DOHH2 (cell line): ENCODE measurements at regions not wholly inside any gene's neighbourhood (a gene's known extent, or its start where the extent isn't known, plus 50 kb on each side); places are given as distances from the start of the nearest gene placed in this dataset.

Experiments used
- H3F3A ChIP-seq: fragments of 200-600 bp; sonication (generic), shearing (Covaris generic); 2 replicates; pipeline ENCODE4 v1.6.0; 2016; ENCODE audit warnings: antibody characterized with exemption, mild to moderate bottlenecking; ENCODE audit not compliant: control insufficient read depth, insufficient read depth
- H3K27ac ChIP-seq: fragments of 200-600 bp; sonication (generic); 2 replicates; pipeline ENCODE4 v1.5.1; 2014; ENCODE audit warnings: low read depth, mild to moderate bottlenecking, low read length, moderate library complexity
- H3K27me3 ChIP-seq: fragments of 200-600 bp; sonication (generic); 2 replicates; pipeline ENCODE4 v1.6.1; 2014; ENCODE audit warnings: mild to moderate bottlenecking, low read length, mixed read lengths; ENCODE audit not compliant: control insufficient read depth
- H3K36me3 ChIP-seq: fragments of 200-600 bp; sonication (generic); 2 replicates; pipeline ENCODE4 v1.6.1; 2014; ENCODE audit warnings: mild to moderate bottlenecking, low read length, moderate library complexity, mixed read lengths; ENCODE audit not compliant: control insufficient read depth
- H3K4me1 ChIP-seq: fragments of 200-600 bp; sonication (generic); 2 replicates; pipeline ENCODE4 v1.6.1; 2014; ENCODE audit warnings: mild to moderate bottlenecking, low read length, mixed read lengths; ENCODE audit not compliant: control insufficient read depth
- H3K4me2 ChIP-seq: fragments of 200-600 bp; sonication (generic); 2 replicates; pipeline ENCODE4 v1.6.0; 2014; ENCODE audit warnings: mild to moderate bottlenecking, low read length, moderate library complexity
- H3K4me3 ChIP-seq: fragments of 200-600 bp; sonication (generic); 2 replicates; pipeline ENCODE4 v1.5.1; 2014; ENCODE audit warnings: mild to moderate bottlenecking, low read length, mixed read lengths
- H3K79me2 ChIP-seq: fragments of 200-600 bp; sonication (generic); 2 replicates; pipeline ENCODE4 v1.6.1; 2014; ENCODE audit warnings: mild to moderate bottlenecking, low read length, mixed read lengths; ENCODE audit not compliant: control insufficient read depth
- H3K9me2 ChIP-seq: fragments of 200-600 bp; sonication (generic); replicated peaks from 2 replicates; pipeline ENCODE4 v1.6.1; 2014; ENCODE audit warnings: mild to moderate bottlenecking, low read length, mixed read lengths; ENCODE audit not compliant: control insufficient read depth
- H3K9me3 ChIP-seq: fragments of 200-600 bp; sonication (generic); 2 replicates; pipeline ENCODE4 v1.6.1; 2014; ENCODE audit warnings: antibody characterized with exemption, low read length, mixed read lengths; ENCODE audit not compliant: control insufficient read depth, insufficient read depth
- H4K20me1 ChIP-seq: fragments of 200-600 bp; sonication (generic); 2 replicates; pipeline ENCODE4 v1.6.0; 2014; ENCODE audit warnings: low read depth, mild to moderate bottlenecking, antibody characterized with exemption, low read length, moderate library complexity; ENCODE audit not compliant: control insufficient read depth, insufficient read depth
- CTCF ChIP-seq: fragments of 200-600 bp; sonication (generic); IDR thresholded peaks from one replicate; pipeline ENCODE4 v1.5.1; 2014; ENCODE audit warnings: antibody characterized with exemption, mild to moderate bottlenecking, low read depth, low read length; ENCODE audit not compliant: poor library complexity, severe bottlenecking
- EZH2phosphoT487 ChIP-seq: fragments of 200-600 bp; sonication (generic); IDR thresholded peaks from 2 replicates; pipeline ENCODE4 v1.6.1; 2017; ENCODE audit warnings: borderline replicate concordance, mild to moderate bottlenecking, antibody characterized with exemption, low read length, moderate library complexity, mixed read lengths

GRCh38 chr20:19047951-19048296 lies 164.5 kb upstream of the SLC24A3 start:
- no peaks in the 10 kb centered on the region for H3K9me3 ChIP-seq
- no peaks in the 10 kb centered on the region for H4K20me1 ChIP-seq
- H3K4me2 ChIP-seq: no peak overlapping the region
- no peaks in the 10 kb centered on the region for H3K36me3 ChIP-seq
- no peaks in the 10 kb centered on the region for H3K9me2 ChIP-seq
- no peak for TF ChIP-seq CTCF
- no peak for TF ChIP-seq EZH2phosphoT487
- no peak overlapping the region for H3K4me3 ChIP-seq
- H3F3A ChIP-seq: no peaks in the 10 kb centered on the region
- no peak overlapping the region for H3K27ac ChIP-seq
- H3K4me1 ChIP-seq: no peaks in the 10 kb centered on the region
- H3K27me3 ChIP-seq: no peaks in the 10 kb centered on the region
- no peaks in the 10 kb centered on the region for H3K79me2 ChIP-seq

GRCh38 chr20:19048995-19049501 lies 163.4 kb upstream of the SLC24A3 start:
- Histone ChIP-seq H3K27me3 (no peaks in the 10 kb centered on the region), H3K9me3 (no peaks in the 10 kb centered on the region), H3K27ac (no peak overlapping the region), H3K4me3 (no peak overlapping the region), H4K20me1 (no peaks in the 10 kb centered on the region), H3K4me2 (no peak overlapping the region), H3K36me3 (no peaks in the 10 kb centered on the region), H3K4me1 (no peaks in the 10 kb centered on the region), H3K79me2 (no peaks in the 10 kb centered on the region), H3F3A (no peaks in the 10 kb centered on the region), H3K9me2 (no peaks in the 10 kb centered on the region)
- no peak for TF ChIP-seq EZH2phosphoT487
- TF ChIP-seq CTCF: no peak

DNA sequence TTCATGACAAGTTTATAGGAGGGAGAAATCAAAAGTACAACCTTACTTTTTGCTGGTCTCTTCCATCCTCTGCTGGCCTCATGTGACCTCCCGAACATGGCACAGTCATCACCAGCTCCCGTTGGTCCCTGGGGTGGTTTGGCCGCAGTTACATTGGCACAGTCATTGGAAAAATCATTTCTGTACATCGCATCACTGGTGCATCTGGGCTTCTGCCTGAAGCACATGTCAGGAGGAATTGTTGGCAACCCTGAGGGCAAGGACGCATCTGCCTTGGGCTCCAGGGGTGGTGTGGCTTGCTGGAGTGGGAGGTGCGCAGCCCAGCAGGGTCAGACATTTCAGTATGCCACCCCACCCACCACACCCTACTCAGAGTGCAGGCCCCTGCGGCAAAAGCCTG lies 162.9 kb upstream of the SLC24A3 start:
- H3K4me3 ChIP-seq: no peak overlapping the region
- no peaks in the 10 kb centered on the region for H3K79me2 ChIP-seq
- no peaks in the 10 kb centered on the region for H3F3A ChIP-seq
- no peaks in the 10 kb centered on the region for H3K4me1 ChIP-seq
- H3K4me2 ChIP-seq: no peak overlapping the region
- no peaks in the 10 kb centered on the region for H4K20me1 ChIP-seq
- H3K27ac ChIP-seq: no peak overlapping the region
- H3K9me3 ChIP-seq: no peaks in the 10 kb centered on the region
- no peaks in the 10 kb centered on the region for H3K36me3 ChIP-seq
- no peaks in the 10 kb centered on the region for H3K9me2 ChIP-seq
- TF ChIP-seq CTCF (no peak), EZH2phosphoT487 (no peak)
- no peaks in the 10 kb centered on the region for H3K27me3 ChIP-seq
